RCC 7860 (cell line): ENCODE measurements at regions not wholly inside any gene's neighbourhood (a gene's known extent, or its start where the extent isn't known, plus 50 kb on each side); places are given as distances from the start of the nearest gene placed in this dataset.
A peak's percentile ranks its signal among the peaks of the same experiment; 100 is the strongest.

Experiments
- DNase-seq: peaks from one replicate; pipeline ENCODE4 v3.0.0-alpha.2; 2015; ENCODE audit warnings: low spot score
- FAIRE-seq: peaks from 2 replicates; lab custom pipeline; 2012; peaks lifted over from hg19 to GRCh38; lab: Jason Lieb, UNC

DNA sequence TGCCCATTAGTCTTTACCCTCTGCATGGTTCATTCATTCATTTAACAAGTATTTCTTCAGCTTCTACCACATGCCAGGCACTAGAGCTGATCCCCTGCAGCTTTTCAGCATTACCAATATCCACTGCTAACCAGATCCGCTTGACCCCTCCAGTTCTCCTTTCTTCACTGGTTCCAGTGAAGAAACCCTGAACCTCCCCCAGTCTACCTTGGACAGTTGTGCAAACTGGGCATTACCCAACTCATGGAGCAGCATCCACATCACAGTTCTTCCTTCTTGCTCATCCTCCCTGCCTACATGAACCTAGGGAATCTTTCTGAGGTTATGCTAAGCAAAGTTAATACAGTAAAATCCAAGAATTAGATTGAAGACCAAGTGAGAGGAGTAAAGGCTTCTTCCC lies 78.7 kb upstream of the SERP2 start:
- FAIRE-seq = no peak

DNA sequence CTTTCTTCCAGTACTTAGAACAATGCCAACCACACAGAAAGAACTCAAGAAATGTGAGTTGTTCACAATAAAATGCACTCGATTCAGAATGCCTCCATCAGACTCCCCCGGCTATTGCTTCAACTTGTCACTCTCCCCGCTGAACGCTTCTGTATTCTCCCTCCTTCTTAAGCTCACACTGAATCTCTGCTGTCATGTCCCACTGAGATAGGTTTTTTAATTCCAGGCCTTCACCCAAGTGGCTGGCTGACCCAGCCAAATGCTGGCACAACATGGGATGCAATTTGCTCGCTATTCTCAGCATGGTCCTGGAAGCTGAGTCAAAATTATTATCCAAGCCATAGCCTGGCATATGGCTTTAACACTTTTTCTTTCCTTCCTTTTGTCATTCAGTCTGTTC lies 76.8 kb upstream of the SERP2 start:
- no peak for FAIRE-seq
- DNase-seq = no peak

More for the DNA sequence above, 78.7 kb upstream of the SERP2 start:
- DNase-seq = no peak

DNA sequence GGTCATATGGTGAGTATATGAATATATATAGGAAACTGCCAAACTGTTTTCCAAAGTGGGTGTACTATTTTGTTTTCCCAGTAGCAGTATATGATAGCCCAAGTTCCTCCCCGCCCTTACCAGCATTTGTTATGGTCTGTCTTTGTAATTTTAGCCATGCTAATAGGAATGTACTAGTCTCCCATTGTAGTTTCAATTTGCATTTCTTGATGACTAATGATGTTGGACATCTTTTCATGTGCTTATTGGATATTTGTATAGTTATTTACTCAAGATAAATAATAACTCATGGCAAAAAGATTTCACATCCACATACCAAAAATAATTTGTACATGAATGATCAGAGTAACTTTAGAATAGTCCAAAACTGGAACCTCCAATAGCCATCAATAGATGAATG lies 75.3 kb upstream of the SERP2 start:
- DNase-seq (no peak), FAIRE-seq (no peak)

DNA sequence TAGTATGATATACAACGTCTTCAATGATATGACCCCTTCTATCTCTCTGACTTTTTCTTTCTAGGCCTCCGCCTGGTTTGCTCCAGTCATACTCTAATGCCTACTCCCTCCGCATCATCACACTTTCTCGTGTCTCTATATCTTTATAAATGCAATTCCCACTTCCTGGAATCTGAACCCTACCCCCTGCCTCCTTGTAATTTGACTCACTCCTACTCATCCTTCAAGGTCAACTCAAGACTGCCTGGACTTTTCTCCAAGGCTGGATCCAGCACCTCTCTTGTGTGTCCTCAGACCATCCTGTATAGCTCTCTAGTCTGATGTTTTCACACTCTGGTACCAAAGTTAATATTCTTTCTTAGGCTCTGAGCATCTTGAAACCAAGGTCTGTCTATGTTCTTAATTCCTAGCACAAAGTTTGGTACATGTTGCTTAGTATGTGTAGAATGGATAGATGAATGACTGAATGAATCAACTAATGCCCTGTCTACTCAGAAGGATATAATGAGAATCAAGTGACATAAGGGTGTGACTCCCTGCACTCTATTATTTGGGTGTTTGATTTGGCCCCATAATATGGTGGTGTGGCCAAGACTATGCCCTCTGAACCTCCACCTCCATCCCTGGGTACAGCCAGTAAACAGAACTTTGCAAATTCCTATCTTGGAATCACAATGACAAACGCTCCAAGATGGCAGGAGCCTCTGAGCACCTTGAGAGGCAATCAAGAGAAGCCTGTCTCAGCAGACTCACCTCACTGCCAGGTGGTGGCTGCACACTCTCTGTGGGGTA lies 74.3 kb upstream of the SERP2 start:
- FAIRE-seq (no peak), DNase-seq (peak; percentile 17)

DNA sequence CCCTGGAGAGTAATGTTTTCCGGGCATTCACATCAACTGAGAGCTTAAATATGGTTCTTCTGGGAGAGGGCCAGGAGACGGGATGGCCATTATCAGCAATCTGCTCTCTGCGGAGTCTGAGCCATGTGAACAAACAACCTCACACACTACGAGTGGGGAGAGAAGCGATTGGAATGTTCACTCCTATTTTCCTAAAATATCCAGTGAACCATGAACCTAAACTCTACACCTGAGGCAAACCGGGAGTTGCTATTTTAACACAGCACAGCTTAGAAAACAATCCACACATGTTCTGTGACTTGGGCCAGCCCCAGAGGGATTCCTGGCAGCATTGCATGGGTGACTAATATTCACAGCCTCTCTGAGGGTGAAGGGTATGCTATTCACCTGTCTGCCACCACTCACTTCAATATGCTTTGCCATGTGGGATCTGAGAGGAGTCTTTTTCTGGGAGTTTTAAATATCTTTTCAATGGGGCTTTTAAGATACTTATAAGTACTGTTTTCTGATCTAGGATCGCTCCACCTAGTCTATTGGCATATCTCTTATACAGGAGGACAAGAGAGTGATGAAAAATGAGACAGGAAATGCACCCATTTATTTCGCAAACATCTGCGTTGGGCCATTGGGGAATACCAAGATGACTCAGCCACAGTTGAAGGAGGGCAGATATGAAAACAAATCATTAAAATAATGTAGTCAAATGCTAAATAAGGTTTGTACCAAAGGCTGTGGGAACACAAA lies 72.6 kb upstream of the SERP2 start:
- FAIRE-seq (peak; percentile 62), DNase-seq (peak; percentile 55)

DNA sequence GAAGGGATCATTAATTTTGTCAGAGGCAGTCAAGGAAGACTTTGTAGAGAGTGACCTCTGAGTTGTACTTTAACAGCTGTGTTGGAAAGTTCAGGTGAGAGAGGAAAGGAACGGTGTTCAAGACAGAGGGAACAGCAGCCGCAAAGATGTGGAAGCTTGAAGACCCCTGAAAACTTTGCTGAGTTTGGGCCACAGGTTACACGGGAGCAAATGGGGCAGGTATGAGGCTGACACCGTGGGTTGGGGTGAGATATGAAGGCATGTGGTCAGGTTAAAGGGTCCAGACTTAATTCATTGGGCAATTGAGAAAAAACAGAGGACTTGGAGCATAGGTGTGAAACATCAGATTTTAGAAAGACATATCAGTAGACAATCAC lies 72.0 kb upstream of the SERP2 start:
- no peak for FAIRE-seq

DNA sequence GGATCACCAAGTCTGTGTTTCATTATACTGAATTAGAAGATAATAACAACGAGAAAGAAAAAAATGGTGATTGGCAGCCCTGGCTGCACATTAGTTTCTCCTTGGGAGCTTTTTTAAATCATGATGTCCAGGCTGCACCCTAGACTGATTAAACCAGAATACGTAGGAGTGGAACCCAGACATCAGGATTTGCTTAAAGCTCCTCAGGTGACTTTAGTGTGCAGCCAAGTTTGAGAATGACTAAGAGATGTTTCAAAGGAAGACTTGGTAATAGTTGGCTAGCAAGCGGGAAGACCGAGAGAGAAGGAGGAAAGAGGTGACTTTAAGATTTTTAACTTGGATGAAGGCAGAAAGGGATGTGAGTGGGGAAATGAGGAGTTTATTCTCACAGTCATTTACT lies 71.4 kb upstream of the SERP2 start:
- FAIRE-seq = no peak
- no peak for DNase-seq

More for the DNA sequence above, 72.0 kb upstream of the SERP2 start:
- DNase-seq = no peak

DNA sequence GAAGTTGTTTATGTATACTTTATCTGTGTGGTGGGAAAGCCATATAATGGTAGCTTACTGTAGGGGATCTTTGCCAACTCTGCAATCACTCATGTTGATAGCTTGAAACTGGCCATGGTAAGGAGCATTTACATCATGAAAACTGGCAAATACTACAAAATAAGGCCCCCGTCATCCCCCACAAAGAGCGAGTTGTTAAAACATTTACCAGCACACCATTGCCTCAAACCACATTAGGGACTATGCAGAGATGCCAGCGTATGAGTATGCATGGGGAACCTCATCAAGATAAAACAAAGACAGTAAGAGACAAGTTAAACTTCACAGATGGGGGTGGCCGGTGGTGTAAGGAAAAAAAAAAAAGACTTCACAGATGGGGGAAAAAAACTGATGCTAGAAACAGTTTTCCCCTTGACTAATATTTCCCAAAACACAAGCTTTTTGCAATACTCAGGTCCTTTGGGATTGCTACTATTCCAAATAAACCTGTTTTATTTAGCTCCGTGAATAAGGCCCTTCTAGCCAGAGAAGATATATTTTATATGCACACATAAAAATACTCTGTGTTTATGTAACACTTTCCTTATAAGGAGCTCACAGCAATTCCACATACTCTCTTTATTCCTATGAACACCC lies 70.6 kb upstream of the SERP2 start:
- peak; percentile 9 for DNase-seq
- FAIRE-seq = peak; percentile 57

DNA sequence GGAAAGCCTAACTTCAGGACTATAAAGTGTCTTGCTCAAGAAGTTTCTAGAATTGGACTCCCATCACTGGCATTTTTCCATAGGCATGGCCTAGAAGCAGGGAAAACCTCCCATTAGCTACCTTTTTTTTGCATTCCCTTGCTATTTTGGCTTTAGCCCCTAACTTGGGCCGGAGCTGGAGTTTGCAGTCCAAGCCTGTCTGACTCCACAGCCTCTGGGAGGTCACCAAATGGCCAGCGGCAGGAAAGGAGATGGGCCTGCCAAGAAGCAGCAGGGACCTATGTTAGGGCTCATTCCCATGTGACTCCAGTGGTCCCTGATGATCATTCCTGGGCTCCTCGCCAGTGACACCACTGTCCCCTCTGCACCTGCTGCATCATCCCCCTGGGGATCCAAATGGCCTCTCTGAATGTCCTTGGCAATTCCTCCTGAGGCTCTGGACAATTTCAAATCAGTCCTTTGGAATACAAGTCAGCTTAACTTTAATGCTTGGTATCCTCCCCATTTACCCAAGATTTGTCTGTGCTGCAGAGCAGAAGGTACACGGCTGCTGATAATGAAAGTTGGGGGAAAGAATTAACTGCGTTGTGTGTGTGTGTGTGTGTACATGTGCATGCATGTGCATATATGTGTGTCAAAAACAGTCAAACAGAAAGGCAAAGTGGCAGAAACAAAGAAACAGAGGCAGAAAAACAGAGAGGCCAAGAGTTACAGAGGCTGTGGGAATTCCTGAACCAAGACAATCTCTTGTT lies 69.8 kb upstream of the SERP2 start:
- FAIRE-seq (no peak), DNase-seq (no peak)

DNA sequence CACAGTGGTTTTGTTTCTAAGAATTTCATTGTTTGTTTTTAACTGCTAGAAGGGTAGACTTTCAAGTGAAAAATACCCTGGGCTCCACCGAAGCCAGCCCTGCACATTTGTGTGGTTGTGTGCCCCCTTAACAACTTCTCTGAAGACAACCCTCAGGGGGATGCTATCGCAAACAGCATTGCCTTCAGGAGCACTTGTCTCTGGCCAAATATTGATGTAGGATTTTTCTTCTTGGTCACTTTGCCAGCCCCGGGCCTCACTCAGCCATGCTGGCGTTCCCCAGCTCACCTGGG lies 69.2 kb upstream of the SERP2 start:
- DNase-seq (no peak), FAIRE-seq (no peak)

DNA sequence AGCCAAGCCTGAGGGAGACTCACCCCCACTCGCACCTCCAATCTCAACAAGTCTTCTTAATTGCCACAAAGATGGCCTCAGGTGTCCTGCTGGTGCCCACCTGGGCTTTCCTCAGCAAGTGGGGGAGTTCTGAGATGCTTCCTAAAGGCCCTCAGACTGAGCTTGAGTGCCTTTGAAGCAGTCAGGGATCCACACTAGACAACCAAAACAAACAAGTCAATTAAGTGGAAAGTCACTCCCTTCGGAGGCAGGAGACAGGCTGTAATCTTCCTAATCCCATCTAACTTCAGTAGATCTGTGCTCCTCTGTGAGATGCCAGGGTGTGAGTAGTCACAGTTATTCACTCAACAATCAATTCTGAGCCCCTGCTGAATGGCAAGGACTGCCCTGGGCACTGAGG lies 68.3 kb upstream of the SERP2 start:
- DNase-seq (no peak), FAIRE-seq (no peak)

DNA sequence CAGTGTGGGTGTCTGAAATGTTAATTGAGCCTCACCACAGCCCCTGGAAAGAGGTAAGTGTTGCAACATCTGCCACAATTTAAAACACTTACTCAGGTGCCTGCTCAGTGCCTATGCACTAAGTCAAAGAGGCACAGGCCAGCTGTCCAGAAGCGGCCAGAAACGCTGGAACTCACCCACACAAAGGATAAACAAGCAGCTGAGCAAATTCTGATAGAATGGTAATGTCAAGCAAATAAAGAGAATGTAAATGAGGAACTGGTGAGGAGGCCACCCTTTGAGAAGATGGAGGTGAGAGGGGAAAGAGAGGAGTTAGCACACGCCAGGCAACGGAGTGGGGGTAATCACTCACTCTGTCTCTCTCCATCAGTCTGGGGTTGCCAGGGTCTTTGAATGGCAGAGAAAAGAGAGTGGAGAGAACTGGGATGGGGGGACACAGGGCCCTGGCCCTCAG lies 67.7 kb upstream of the SERP2 start:
- DNase-seq (no peak), FAIRE-seq (no peak)

DNA sequence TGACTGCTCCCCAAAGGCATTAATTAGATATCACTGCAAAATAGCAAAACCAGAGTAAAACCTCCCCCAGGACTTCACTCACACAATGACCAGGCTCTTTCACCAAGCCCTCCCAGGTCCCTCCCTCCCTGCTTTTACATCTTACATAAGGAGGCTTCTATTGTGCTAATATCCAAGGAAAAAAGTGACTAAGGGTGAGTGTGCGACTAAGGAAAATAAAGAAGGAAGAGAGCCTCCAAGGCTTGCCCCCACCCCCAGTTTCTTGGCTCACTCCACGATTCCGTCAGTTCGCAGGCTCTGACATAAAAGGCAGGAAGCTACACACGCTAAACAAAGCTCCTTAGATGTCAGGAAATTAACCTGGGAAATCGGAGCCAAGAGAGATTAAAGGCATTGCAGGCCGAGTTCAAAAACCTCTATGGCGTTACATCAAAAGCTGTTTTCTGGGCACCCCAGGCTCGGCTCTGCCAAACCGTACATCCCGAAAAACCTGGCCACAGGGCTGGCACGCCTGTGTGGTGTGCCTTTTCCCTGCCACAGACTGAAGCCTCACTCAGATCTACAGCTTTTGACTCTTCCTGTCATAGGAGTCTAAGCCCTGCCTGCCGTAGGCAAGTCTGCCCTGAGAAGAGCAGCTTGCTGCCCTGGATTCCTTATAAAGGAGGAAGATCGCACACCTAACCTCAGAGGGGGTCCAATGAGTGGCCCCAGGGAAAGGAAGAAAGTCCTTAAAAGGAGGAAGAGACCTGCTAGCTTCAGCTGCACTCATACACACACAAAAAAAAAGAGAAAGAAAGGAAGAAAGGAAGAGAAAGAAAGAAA lies 67.0 kb upstream of the SERP2 start:
- DNase-seq (peak; percentile 80), FAIRE-seq (peak; percentile 5)

DNA sequence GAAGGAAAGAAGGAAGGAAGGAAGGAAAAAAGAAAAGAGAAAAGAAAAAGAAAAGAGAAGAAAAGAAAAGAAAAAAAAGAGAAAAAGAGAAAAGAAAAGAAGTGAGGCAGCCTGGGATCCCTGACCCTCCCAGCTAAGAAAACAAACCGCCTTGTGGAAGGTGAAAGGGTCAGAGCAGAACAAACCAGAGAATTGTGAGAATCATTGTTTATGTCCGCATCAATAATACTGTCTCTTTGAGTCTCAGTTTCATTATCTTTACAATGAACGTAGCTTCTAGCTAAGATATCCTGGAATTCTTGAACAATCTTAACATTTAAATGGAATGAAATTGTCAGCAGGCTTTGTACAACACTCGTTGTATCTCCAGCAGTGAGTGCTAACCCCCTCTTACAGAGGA lies 66.4 kb upstream of the SERP2 start:
- DNase-seq (no peak), FAIRE-seq (no peak)

DNA sequence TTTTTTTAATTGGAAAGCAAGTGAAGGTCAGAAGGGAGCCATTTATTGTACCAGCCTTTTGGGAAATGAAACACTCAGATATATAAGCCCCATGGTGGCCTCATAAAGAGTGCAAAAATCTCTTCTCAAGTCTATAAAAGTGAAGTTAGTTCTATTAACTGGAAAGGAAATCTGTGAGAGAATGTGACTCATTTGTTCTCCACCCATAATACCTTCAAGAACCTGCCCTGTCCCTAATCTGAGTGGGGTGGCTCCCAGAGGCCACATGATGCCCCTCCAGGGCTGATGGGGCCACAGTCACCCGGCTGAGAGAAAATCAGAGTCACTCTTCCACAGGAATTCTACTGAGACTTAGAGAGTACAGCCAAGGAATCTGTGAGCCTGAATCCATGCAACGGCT lies 65.8 kb upstream of the SERP2 start:
- FAIRE-seq (no peak), DNase-seq (no peak)

DNA sequence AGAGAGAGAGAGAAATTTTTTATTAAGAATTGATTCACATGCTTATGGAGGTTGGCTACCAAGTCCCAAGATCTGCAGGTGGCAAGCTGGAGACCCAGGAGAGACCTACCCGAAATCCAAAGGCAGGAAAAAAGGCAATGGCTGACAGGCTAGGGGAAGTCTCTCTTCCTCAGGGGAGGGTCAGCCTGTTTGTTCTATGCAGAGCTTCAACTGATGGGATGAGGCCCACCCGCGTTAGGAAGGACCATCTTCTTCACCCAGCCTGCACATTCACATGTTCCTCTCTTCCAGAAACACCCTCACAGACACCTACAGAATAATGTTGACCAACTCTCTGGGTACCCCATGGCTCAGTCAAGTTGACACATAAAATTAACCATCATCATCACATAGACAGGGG lies 65.3 kb upstream of the SERP2 start:
- DNase-seq (no peak), FAIRE-seq (no peak)

DNA sequence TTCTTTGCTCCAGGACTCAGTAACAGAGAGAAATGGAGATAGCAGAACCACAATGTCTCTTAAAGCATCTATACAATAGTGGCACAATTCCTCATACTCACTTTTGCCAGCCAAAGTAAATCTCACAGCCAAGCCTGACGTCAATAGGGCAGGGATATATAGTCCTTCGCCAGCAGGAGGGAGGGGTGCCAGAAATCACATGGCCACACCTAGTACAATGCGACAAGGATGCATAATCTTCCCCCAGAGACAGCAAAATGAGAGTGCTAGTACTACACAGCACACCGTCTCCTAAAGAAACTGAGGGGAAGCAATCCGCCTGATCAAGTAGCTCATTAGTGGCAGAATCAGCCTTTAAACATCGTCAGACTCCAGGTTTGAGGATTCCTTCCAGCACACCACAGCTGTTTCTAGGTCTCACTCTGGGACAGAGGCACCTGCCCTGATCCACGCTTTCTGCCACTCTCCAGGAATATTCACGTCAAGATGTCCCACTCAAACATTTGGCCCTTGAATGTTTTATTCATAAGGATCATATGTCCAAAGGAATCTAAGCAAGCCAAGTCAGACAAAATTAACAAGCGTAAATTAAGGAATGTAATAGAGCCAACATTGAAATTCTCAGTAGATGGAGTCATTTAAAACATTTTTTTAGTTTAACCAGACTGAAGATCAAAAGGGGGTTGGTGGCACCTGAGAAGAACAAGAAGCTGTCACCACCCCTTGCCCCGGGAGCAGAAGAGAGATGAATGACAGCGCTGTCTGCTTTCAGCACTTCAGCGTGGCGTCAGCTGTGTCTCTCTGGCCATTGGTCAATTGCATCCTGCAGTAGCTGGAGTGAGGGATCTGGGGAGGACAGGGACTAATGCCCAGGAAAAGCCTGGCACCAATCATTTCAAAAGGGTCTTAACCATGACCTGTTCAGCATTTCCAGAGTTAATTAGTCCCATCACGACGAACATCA lies 63.5 kb upstream of the SERP2 start:
- DNase-seq = no peak

DNA sequence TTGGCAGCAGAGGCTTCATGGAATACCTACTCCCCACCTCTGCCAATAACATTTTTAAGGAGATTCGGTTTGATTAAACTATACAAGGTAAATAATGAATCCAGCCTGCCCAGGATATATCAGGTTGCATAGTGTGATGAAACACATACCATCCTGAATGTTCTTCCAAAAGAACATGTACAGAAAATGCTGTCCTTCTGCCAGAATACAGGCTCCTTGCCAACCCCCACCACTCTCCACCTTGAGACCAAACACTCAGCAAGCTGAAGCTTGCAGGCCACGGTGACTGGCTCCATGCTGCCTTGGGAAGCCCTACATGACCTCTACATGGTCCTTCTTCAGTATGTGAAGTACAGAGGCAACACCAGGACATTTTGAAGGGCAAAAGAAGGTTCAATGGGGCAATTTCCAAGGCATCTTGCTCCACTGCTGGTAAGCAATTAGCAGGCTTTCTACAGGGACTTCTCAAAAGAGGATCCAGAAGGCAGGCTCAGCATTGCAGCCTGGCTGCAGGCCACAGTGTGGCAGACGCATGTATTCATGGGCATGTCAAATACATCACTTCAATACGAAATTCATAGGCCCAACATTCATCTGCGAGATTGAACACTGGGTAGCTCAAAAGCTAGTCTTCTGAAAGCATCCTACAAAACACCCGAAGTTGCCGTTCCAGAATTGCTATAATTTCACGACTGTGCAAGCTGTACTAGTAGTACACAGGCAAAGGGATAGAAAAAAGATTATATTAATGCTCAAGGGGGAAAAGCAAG lies 62.4 kb upstream of the SERP2 start:
- no peak for DNase-seq
- FAIRE-seq = no peak

More for the DNA sequence above, 63.5 kb upstream of the SERP2 start:
- FAIRE-seq = no peak

DNA sequence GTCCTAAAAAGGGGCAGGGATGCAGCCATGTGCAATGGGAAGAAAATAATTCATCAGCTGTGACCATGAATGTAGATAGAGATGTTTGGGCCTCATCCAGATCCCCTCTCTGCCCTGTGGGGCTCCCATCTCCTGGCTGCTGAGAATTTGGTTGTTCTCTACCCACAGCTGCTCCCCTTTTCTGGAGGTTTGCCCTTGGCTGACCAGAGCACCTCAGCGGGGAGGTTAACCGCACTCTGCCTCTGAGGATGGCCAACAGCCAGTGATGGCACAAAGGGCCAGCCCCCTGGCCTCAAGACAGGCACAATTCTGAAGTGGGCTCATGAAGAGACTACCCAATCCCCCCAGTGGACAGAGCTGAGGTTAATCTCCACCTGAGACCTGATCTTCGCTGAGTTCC lies 61.5 kb upstream of the SERP2 start:
- no peak for FAIRE-seq
- no peak for DNase-seq
